ENCODE measurements at regions not wholly inside any gene's neighbourhood (a gene's known extent, or its start where the extent isn't known, plus 50 kb on each side); places are given as distances from the start of the nearest gene placed in this dataset.
A peak's percentile ranks its signal among the peaks of the same experiment; 100 is the strongest.

DNA sequence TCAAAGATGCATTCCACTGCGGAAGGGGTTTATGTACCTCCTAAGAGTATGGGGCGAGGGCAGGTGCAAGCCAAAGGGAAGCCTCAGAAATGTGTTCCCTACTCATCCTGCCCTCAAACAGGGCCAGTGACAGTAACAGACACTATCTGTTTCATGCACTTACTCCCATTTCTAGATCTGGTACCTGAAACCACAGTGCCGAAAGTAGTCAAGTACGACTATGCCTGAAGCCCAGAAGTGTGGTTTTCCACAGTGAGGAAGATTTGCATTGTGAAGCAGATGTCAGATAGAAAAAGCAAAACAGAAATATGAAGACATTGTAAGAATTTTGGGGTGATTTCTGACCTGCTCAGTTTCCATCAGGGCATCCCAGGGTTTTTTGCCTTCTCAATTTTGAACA, 748.7 kb downstream of the RNF144A start:
- peaks cover 25% of the 10 kb centered on the region for H3K4me1 Mint-ChIP-seq (ENCODE audit: low read depth)
- H3K9me3 Mint-ChIP-seq: peaks cover 5% of the 10 kb centered on the region
- DNase-seq: no peak
- H3K4me3 Mint-ChIP-seq: no peak overlapping the region
- ChIA-PET CTCF (no interaction called here), POLR2A (no interaction called here)
- no peak overlapping the region for H3K27ac Mint-ChIP-seq
- ATAC-seq: no peak
- H3K36me3 Mint-ChIP-seq (ENCODE audit: low read depth): peaks cover 9% of the 10 kb centered on the region
- no peaks in the 10 kb centered on the region for H3K27me3 Mint-ChIP-seq
- TF ChIP-seq, protein P1, sequence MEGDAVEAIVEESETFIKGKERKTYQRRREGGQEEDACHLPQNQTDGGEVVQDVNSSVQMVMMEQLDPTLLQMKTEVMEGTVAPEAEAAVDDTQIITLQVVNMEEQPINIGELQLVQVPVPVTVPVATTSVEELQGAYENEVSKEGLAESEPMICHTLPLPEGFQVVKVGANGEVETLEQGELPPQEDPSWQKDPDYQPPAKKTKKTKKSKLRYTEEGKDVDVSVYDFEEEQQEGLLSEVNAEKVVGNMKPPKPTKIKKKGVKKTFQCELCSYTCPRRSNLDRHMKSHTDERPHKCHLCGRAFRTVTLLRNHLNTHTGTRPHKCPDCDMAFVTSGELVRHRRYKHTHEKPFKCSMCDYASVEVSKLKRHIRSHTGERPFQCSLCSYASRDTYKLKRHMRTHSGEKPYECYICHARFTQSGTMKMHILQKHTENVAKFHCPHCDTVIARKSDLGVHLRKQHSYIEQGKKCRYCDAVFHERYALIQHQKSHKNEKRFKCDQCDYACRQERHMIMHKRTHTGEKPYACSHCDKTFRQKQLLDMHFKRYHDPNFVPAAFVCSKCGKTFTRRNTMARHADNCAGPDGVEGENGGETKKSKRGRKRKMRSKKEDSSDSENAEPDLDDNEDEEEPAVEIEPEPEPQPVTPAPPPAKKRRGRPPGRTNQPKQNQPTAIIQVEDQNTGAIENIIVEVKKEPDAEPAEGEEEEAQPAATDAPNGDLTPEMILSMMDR (IDR thresholded peaks at IDR 0.05): no peak
- intact Hi-C loops (cut with micrococcal nuclease): no loop called here

DNA sequence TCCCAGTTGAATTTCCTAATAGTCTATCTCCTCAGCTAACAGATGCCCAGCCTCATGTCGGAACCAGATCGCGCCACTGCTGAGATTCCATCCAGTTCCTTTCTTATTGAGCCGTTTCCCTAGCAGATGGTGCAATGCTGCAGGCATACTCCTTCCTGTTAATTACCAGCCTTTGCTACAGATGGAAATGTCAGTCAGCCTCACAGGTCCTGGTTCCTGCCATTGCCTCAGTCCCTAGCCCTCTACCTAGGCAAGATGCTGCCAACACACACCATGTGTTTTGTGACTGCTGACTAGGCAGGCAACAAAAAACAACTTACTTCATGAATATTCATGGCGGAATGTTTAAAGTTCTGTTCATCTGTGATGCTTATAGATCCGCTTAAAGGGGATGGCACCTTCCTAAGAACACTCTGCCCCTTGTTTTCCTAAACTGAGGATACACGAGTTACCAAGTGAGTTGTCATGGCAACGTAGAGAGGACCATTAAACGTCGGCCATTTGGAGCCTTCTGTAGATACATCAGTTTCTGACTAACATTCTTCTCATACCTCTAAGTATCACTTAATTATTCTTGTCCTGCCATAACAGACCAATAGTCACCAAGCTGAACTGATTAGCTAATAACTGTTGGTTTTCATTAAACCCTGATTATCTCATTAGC, 749.5 kb downstream of the RNF144A start:
- Mint-ChIP-seq H3K4me3 (no peak overlapping the region), H3K27me3 (no peaks in the 10 kb centered on the region), H3K4me1 (ENCODE audit: low read depth) (peaks cover 34% of the 10 kb centered on the region), H3K27ac (no peak overlapping the region), H3K9me3 (peaks cover 3% of the 10 kb centered on the region), H3K36me3 (ENCODE audit: low read depth) (peaks cover 12% of the 10 kb centered on the region)
- ChIA-PET POLR2A (no interaction called here), CTCF (no interaction called here)
- TF ChIP-seq, protein P1 (IDR thresholded peaks at IDR 0.05): no peak
- intact Hi-C loops (cut with micrococcal nuclease): no loop called here
- ATAC-seq (no peak), DNase-seq (no peak)

DNA sequence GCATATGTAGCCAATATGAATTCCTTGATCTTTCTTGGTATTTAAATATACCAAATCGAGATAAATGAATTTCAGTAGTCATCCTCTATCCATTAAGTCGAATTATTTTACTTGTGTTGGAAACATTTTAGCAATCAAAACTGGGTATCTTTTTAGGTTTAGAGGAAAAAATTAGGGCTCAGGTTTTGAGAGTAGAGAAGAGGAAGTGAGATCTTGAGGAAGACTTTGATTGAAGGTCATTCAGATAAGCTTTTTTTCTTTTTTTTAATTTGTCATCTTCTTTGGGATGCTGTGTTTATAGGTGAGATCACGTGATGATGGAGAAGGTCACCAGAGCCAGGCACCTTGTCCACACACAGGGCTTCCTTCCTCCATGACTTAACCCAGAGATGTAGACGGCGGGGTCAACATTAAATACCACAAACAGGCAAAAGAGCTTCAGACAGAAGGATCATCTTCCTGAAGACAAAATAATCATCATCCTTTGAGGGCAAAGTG, 750.1 kb downstream of the RNF144A start:
- Mint-ChIP-seq H3K4me1 (ENCODE audit: low read depth) (peaks cover 39% of the 10 kb centered on the region), H3K4me3 (no peak overlapping the region), H3K27ac (peak overlapping the region; percentile 3), H3K27me3 (no peaks in the 10 kb centered on the region), H3K36me3 (ENCODE audit: low read depth) (peaks cover 17% of the 10 kb centered on the region), H3K9me3 (peaks cover 3% of the 10 kb centered on the region)
- no peak for ATAC-seq
- ChIA-PET CTCF (no interaction called here), POLR2A (interaction anchor here (0.6 to 1.7 kb wide), 2 partner anchors 238 to 313 kb away, joined by 4 read pairs; no protein-coding TSS in a partner anchor)
- DNase-seq: no peak
- TF ChIP-seq, protein P1 (IDR thresholded peaks at IDR 0.05): no peak
- intact Hi-C loops (cut with micrococcal nuclease): no loop called here

DNA sequence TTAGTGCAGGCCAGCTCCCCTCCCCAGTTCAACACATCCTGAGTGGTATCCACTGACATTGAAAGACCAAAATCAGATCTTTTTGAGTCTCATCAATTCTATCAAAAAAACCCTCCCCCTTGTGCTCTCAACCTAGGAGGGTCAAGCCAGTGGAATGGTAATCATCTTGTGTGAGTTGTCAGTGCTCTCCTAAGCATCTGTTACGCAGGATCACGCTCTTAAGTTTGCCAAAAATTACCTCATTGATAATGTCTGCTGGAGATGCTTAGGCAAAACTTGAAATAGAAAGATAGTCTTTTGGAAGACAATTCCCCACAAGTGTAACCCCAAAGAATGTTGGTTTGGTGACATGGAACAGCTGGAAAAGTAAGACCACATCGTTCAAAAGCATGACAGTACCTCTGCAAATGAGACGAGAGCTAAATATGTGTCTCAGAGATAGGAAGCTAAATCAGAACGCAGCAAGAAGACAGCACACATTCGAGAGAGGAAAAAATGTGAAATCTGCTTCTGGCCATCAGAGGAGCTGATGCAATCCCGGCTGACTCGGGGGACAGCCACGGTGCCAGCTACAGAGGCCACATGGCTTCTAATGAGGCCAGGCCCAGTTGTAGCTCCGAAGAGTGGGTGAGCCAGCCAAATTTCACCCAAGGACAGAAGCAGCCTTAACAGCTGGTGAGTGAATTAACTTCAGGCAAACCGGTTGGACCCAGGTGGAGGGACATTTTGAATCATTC, 753.9 kb downstream of the RNF144A start:
- DNase-seq: peak; percentile 30
- ATAC-seq: no peak
- TF ChIP-seq, protein P1 (IDR thresholded peaks at IDR 0.05): no peak
- Mint-ChIP-seq H3K4me1 (ENCODE audit: low read depth) (peaks cover 65% of the 10 kb centered on the region), H3K4me3 (peak overlapping the region; percentile 50), H3K9me3 (peaks cover 8% of the 10 kb centered on the region), H3K27me3 (no peaks in the 10 kb centered on the region), H3K36me3 (ENCODE audit: low read depth) (peaks cover 33% of the 10 kb centered on the region), H3K27ac (peak overlapping the region; percentile 95)
- ChIA-PET POLR2A (interaction anchor here (0.7 to 4.0 kb wide), 10 partner anchors 27 to 243 kb away, joined by 3 to 21 read pairs (median 6); no protein-coding TSS in a partner anchor), CTCF (interaction anchor here (0.7 to 3.1 kb wide), 45 partner anchors 10 to 553 kb away, joined by 3 to 32 read pairs (median 4); no protein-coding TSS in a partner anchor)
- intact Hi-C loops (cut with micrococcal nuclease): loop anchor here (5.0 kb wide), 3 partner anchors 56 to 244 kb away; no protein-coding TSS in a partner anchor
